Stimulated activated CD4-positive, alpha-beta T cell treated with anti-CD3 and anti-CD28 coated beads, Interleukin-4, amount 100 ng/mL, for 24 hours (primary cell): ENCODE measurements at regions not wholly inside any gene's neighbourhood (a gene's known extent, or its start where the extent isn't known, plus 50 kb on each side); places are given as distances from the start of the nearest gene placed in this dataset.
"Not testable (repeated sequence)": the region's sequence is repeated elsewhere in the genome, so short reads cannot be mapped to it uniquely, and the experiment has no call there.

Experiments
- DNase-seq: peaks from one replicate; pipeline ENCODE4 v3.0.0-alpha.2; 2020

DNA sequence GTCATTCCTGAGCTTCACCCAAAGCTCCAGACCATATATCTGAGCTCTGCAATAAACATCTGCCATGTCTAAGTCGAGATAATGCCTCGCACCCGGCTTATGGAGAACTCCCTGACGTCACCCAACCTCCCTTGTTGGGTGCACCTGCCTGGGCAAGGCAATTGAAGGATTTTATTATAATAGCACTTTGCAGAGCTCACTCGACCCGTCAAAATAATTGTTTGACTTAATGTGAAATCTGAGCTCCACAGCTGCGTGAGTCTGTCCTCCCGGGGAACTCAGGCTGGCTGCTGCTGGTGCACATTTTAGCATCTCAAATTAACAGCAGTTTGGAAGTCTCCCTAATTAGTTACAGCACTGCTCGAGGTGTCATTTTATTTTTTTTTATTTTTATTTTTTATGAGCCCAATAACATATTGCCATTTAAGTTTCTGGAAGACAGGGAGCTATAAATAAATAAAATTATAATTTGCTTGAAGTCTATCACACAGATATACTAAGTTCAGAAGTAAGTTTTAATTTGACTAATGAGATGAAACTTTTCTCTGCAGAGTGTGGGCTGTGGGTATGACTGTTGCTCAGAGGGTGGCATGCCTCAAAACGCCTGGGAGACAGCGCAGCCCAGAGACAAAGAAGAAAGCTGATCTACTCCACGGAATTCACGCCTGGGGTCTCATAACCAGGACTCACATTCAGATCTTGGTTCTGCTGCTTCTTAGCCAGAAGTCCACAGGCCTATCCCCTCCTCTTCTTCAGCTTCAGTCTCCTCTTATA lies 401.4 kb upstream of the C16orf82 start:
- DNase-seq = peak; percentile 6

DNA sequence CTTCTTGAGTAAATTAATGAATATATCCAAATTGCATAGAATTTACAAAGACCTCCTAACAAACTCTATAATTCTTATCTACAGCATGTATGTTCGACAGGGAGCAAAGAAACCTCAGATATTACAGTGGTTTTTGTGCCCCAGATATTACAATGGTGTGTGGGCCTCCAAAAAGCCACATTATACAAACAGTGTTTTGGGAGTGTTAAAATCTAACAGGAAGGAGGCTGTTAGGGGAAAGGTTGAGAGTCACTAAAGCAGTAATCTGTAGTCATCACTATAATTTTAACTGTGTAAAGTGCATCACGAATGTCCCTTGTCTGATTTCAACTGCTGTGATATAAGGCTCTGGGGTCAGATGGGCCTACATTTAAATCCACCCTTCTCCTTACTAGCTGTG lies 400.2 kb upstream of the C16orf82 start:
- no peak for DNase-seq

DNA sequence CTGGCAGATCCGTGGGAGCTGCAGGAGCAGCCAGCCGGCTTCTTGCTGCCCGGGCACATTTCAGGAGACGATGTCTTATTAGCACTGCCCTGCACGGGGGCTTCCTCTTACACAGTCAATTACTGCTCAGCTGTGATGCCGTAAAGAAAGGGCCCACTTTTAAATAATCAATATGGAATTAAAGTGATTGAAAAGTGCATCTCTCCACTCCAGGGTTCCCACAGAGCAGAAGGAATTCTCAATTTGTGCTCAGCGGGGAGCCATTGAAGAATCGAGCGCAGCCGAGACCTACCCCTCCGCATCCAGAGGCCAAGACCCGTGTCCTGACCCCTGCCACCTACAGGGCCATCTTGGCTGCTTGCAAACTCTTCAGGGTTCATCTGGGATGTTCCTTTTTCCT lies 399.4 kb upstream of the C16orf82 start:
- DNase-seq = no peak

DNA sequence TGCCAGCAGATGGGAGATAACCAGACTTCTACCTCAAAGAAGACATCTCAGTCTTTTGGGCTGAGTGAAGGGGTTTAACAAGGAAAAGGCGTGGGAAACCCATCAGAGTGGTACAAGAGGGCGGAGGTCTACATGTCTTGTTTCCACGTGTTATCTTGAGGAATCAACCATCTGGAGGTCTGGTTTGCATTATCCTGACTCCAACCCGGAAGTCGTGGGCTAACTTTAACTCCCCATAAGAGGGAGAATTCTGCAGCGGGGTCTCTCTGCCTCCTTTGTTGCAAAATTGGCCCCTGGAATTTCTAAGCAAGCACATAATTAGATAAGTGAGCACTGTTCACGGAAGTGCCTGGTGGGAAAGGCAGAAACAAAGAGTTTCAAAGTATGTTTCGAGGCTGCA lies 398.7 kb upstream of the C16orf82 start:
- no peak for DNase-seq

DNA sequence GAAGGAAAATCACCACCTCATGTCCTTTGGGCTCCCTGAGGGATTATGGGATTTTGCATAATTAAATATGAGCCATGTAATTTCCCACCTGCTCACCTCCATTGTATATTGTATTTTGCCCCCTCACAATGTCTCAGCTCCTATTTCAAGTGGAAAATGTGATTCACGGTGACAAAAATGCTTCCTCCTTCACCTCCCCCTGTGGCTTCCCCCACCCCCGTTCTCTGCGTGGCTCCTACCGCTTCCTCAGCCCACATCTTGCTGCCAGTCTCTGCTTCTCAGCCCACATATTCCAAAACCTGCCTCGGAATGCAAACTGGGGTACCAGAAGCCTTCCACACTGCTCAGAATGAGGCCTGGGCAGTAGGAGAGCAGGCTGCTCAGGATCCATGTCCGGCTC lies 394.5 kb upstream of the C16orf82 start:
- peak; percentile 53 for DNase-seq

DNA sequence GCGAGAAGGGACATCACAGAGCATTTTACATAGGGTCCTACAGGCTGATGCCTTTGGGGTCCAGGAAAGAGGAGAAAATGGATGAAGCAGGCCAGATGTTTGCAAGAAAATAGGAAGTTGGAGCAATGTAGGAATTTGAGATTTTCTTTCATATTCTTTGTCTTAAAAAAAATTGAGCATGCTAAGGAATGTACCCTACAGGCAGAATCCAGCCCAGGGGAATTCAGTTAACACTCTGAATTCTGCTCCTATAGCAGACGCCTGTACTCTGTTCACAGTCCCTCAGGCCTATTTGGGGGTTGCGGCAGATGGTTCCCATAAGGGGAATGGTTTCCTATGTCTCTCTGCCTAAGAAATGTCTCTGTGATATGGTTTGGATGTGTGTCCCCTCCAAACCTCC lies 393.7 kb upstream of the C16orf82 start:
- DNase-seq = no peak

DNA sequence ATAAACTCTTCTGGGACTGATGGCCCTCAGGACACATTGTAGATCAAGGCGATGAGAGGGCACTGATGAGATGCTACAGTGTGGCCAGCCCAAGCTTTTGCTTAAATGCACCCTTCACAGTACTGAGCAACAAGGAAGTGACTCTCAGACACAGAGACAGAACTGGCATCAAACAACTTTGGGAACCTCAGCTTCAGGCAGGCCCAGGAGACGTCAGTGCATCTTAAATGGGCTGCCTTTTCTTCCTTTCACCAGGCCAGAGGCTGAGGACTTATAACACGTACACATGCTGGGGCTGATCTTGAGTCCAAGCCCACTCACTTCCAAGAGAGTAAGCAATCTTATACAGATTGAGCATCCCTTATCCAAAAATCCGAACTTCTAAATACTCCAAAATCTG lies 386.1 kb upstream of the C16orf82 start:
- no peak for DNase-seq

DNA sequence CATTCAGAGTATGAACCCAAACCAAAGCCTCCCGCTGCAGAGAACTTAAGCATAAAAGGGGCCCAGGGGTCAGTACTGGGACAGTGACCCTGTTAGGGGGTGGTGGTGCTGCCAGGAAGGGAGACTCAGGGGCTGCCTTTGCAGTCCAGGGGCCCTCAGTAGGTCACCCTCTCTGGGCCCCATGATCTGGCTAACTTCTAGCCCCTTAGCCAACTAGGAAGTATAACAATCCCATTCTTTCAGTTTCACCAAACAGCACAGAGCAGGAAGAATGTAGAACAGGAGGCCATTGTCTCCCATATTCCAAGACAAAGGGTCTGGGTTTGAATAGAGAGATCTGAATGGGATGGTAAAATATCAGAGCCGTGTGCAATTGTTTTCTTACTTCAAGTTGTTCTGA lies 378.6 kb upstream of the C16orf82 start:
- DNase-seq = no peak

DNA sequence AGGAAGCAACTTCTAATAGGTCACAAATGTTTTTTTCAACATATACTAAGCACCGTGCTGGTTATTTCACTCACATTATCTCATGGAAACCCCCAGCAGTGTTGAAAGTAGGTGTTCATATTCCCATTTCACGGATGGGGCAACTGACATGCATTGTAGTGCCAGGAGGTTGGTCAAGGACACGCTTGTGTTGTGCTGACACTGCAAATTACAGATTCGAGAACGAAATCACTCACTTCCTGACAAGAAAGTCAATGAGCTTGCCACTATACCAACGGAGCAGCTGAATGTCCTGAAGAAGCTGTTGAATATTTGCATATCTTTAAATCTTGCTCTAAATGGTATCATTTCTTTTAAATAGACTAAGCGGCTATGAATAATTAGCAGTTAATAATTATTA lies 378.0 kb upstream of the C16orf82 start:
- no peak for DNase-seq

DNA sequence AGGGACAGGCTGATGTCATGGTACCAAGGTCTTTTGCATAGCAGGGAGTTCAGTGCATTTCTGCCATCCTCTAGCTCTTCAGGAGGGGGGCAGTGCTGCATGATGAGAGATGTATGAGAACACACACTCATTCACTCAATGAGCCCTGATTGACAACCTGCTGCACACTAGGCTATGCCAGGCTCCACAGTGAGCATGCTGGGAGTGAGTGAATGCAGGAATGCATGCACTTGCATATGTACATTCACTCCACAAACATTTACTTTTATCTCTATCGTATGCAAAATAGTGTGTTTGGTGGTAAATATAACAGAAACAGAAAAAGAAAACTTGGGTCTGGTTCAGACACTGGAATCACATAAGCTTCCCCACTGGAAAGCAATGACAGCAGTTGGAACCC lies 374.1 kb upstream of the C16orf82 start:
- no peak for DNase-seq

DNA sequence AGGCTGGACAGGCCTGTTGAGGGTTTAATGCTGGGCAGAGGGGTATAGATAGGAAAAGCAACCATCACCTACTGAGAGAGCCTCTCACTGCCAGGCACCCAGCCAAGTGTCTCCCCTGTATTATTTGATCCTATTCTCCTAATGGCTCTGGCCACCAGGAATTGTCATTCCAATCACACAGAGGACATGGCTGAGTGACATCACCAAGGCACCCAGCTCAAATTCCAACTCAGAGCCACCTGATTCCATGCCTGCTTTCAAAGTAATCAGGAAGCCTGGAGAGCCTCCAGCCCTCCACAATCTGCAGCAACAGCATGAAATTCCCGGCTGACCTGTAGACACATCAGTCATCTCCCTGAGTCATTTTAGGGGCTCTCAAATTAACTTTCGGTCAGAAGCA lies 368.9 kb upstream of the C16orf82 start:
- DNase-seq = no peak

DNA sequence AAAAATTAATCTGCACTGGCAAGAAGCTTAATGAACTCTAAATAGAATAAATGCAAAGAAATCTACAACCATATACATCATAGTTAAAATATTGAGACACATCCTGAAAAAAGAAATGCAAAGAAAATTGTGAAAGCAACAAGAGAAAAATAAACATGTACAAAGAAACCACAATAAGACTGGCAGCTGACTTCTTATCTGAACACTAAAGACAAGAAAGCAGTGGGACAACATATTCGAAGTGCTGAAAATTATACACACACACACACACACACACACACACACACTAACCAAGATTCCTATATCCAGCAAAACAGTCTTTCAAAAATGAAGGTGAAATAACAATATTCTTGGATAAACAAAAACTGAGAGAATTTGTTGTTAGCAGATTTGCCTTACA lies 366.5 kb upstream of the C16orf82 start:
- DNase-seq = no peak

DNA sequence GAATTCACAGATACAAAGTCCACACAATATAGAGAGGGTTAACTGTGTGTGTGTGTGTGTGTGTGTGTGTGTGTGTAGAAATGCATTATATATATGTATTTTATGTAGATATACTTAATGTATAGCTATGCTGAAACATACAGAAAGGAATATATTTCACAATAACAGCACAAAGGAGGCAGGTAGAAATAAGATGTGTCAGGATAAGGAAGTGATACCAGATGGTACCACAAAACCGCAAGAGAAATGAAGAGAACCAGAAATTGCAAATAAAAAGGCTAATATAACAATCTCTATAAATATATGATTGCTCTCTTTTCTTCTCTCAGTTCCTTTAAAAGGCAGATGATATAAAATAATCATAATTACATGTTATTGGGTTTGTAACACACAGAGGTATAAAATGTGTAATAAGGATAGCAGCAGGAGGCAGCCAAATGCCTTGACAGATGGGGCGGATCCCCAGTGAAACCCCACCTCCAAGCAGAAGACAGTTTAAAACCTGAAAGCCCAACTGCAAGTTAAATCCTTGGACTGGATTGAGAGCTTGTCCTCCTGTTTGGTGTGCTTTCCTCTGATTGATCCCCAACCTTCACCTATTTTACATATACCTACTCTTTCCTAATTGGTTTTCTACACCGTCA lies 365.4 kb upstream of the C16orf82 start:
- DNase-seq = no peak

DNA sequence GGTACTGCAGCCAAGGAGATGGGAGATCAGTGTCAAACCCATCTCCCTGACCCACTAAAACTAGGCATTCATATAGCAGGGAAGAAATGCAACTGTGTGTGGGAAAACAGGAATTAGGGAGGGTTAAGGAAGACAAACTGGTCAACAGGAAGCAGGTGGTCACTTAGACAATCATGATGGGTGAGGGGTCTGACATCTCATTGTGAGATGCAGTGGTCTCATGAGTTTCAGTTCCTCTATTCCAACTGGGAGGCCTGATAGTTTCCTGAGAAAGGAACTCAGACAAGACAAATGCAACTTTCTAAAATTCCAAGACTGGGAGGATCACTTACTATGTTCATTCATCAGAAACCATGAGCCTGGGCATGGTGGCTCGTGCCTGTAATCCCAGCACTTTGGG lies 361.4 kb upstream of the C16orf82 start:
- DNase-seq = no peak

DNA sequence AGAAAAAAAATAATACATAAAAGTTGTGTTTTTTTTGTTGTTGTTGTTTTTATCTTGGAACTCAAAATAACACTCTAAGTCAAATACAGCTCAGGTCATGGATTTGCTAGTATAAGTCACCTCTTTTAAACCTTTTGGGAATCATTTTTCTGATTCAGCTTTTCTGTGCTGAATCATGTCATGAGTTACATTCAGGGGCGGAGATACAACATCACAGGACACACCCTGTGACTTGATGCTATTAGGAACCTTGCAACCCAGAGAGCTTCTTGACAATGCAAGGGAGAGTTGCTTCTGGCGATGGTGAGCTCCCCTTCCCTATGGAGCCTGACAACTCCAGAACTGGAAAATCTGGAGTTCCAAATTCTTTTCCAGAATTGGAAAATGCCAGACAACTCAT lies 358.3 kb upstream of the C16orf82 start:
- no peak for DNase-seq

DNA sequence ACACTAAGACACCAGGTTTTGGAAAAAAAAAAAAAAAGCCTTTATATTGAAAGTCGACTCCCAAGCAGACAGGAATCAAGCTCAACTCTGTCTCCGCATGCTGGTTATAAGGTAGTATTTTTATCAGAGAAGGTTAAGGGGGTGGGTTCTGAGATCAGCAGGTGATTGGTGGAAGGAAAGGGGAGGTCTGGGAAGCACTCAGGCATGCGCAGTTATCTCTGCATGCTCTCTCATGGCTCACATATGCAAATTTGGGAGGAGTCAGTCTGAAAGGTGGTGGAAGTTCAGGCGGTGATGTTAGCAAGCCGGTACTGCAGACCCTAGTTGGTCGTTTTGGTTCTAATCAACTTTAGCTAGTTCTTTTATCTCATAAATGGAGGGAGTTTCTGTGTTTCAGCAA lies 357.6 kb upstream of the C16orf82 start:
- DNase-seq = no peak

DNA sequence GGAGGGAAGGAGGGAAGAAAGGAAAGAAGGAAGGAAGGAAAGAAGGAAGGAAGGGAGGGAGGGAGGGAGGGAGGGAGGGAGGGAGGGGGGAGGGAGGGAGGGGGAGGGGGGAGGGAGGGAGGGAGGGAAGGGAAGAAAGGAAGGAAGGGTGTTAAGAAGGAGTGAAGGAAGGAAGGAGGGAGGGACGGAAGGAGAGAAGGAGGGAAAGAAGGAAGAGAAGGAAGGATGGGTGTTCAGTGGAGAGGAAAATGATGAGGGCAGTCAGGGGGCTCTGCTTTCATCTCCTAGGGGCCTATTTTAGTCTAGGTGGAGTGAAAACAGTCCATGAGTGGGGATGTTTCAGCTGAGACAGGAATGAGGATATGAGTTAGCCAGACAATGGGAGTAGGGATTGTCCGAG lies 357.0 kb upstream of the C16orf82 start:
- DNase-seq = no peak

DNA sequence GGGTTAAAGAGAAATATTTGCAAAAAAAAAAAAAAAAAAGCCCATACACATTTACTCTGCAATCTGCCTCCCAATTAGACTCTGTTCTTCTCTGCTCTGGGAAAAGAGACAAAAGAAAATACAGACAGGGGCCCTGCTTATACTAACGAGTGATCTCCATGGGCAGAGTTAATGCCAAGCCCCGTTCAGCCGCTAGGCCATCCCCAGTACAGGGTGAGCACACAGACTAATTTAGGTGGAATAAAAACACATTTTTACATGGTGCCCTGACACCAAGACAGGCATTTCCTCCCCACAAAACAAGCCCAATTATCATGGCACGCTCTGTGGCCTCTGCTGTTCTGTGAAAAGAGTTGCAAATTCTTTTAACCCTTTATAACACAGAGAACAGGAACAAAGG lies 356.3 kb upstream of the C16orf82 start:
- DNase-seq = no peak

DNA sequence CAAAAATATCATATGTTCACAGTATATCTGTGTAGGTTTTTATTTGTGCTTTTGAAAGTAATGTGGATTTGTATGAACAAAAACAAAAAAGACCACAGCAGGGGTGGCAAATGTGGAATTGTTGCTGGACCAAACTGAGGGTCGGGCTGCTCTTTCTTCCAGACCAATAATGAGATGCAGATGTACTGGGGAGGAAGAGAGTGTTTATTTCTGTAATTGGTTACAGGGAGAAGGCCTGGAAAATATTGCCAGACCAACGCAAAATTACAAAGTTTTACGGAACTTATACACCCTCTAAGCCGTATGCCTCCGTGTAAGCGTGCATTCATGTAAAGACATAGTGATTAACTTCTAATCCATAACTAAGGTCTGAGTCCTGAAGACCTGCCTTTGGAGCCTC lies 353.9 kb upstream of the C16orf82 start:
- DNase-seq = no peak

DNA sequence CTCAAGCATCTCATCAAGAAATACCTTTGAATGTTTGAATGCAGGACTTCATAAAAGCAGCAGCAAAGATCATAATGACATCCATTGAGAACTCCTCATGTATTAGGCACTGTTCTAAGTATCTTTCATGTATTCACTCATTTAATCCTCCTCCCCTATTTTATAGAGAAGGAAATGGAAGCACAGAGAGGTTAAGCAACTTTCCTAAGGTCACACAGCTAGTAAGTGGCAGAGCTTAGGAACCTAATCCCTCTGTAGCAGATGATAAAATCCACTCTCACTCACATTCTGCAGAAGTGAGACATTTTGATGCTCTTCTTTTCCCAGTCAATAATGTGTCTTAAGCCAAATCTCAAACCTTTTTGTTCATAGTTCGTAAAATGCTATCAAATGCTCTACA lies 350.8 kb upstream of the C16orf82 start:
- DNase-seq = no peak

DNA sequence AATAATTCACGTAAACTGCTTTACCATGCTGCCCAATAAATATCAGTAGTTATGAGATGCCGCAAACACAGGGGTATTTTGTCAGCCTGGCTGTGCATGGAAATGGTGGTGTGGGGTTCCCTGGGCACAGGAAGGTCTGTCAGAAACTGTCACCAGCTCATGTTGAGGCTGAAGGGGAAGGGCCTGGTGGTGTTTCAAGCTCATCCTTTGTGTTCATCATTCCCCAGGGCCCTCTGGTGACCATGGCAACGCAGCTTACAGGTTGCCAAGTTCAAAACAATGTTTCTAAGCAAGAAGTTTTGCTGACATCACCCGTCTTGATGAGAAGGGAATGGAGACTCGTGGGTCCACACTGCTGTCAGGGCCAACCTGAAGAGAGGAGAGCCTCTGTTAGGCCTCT lies 348.9 kb upstream of the C16orf82 start:
- DNase-seq = no peak

DNA sequence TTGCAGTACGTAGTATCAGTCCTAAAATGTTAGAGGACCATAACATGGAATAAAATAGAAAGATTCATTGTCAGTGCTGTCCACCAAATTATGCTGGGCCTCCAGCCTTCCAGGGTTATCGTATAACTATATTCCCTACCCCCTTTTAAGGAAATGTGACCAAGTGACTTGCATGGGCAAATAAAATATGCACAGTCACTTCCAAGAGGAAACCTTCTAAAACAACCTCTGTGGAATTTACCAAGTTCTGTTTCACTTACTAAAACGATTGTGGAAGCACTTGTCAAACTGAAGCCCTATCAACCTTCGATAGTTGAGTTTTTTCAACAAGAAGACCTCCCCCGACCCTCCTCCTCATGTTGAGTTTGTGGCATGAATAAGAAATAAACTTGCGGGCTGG lies 345.4 kb upstream of the C16orf82 start:
- DNase-seq = no peak

DNA sequence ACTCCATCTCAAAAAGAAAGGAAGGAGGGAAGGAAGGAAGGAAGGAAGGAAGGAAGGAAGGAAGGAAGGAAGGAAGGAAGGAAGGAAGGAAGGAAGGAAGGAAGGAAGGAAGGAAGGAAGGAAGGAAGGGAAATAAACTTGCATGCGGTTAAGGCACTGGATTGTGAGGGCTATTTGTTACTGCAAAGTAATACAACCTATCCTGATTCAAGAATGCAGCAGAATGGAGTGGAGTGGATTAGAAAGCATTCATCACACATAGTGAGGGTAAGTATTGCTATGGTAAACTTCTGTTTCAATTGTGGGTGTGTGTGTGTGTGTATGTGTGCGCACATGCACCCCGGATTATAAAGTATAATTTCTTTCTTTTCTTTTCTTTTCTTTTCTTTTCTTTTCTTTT lies 344.8 kb upstream of the C16orf82 start:
- not testable (repeated sequence) for DNase-seq

DNA sequence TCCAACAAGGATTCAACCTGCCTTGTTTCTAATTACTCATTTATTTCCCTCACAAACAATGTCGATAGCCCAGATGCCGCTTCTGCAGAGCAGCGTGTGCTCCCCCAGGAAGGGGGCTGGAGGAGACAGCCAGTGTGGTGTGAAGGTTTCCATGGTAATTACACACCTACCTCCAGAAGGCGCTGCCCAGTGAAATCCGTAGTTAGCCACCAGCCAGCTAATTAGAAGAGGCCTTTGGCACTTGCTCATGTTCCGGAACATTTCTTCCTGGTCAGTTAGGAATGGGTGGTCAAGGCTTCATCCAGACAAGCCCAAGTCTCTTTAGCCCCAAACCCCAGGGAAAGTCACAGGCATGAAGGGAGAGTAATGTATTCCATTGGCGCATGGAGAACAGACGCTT lies 342.5 kb upstream of the C16orf82 start:
- no peak for DNase-seq

DNA sequence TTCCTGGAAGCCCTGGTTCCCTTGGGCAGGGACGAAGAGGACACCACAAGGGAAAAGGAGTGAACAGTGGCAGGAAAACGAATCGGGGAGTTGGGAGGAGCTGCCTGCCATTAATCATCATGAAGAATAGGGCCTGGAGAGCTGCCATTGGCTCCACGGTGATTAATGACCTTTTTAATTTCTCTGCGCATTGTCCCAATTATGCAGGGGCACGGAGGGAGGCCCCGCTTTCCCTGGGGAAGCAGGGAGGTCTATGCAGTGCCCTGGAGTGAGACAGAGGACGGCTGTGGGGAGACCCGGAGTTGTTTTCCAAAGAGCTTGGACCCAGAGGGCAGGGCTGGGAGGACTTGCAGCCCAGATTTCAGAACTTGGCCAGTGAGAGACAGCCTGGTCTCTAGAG lies 338.9 kb upstream of the C16orf82 start:
- no peak for DNase-seq
